ENCODE measurements at regions not wholly inside any gene's neighbourhood (a gene's known extent, or its start where the extent isn't known, plus 50 kb on each side); places are given as distances from the start of the nearest gene placed in this dataset.

DNA sequence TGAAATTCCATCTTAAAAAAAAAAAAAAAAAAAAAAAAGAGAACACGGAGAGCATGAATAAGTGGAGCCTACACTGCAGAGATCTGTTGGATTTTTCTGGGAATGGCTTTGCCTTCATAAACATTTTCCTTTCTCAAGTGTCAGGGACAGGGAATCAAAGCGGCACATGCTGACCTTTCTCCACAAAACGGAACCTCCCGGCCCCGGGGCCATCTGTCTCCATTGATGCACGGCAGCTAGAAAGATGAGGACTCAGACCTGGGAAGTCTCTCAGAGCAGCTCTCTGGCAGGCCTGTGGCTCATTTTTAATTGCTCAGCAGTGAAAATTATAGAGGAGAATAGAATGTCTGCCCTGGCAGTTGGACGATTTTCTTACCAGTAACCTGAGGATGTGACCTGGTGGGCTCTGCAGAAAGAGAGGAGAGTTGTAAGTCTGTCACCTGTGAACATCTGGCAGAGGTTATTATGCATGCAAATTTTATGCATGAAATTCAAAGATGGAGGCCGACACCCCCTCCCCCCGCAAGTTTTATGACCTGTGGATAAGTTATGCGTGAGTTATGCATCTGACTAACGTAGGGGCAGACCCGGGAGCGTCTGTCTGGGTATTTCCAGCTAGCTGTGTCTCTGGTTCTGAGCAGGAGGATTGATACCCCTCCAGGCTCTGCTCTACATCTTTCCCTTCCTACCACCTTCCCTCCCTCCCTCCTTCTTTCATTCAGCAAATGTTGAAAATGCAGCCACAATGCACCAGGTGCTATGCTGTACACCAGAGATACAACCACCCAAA, 352.5 kb downstream of the CDH26 start:
- Histone ChIP-seq H3K4me3 (ENCODE audit: insufficient read depth, low read depth, low read length) (no peak overlapping the region), H3K27me3 (ENCODE audit: control insufficient read depth, insufficient read depth, low read length) (no peaks in the 10 kb centered on the region), H3K36me3 (replicated peaks; ENCODE audit: control insufficient read depth, insufficient read depth, low read length) (no peaks in the 10 kb centered on the region)
- DNase-seq = no peak

DNA sequence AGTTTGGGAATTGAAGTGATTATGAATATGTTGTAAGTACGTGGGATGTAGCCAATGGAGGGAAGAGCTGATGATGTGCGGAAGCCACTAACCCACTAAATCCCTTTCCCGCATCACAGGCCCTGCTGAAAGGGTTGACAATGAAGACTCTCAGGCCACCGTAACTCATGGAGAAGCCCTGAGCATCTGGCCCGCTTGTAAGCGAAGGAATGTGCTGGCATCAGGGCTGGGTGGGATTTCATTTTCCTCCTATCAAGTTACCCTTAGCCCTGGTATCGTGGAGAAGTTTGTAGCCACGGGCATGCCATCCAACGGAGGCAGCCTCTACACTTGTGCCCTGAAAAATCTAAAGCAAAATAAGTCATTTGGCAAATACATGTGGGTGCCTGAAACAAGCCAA, 355.0 kb downstream of the CDH26 start:
- DNase-seq = no peak
- no peak overlapping the region for H3K4me3 ChIP-seq (ENCODE audit: insufficient read depth, low read depth, low read length)
- H3K36me3 ChIP-seq (replicated peaks; ENCODE audit: control insufficient read depth, insufficient read depth, low read length) = no peaks in the 10 kb centered on the region

DNA sequence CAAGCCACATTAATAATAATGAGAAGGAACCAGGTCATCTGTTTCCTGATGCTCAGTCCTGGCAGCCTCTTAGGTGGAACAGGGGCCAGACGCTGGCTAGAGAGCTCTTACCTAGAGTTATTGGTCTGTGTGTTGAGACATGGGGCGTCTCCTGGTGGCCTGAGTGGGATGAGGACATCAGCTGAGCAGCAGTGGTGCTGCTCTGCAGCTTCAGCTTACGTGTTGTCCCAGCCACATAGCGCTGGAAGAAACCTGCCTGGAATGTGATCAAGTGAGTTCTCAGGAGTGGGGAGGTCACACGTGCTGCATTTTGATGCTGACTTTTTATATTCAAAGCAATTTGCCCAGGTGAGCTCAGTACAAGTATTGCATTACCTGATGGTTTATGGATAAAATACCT, 355.4 kb downstream of the CDH26 start:
- Histone ChIP-seq H3K4me3 (ENCODE audit: insufficient read depth, low read depth, low read length) (no peak overlapping the region), H3K36me3 (replicated peaks; ENCODE audit: control insufficient read depth, insufficient read depth, low read length) (no peaks in the 10 kb centered on the region), H3K27me3 (ENCODE audit: control insufficient read depth, insufficient read depth, low read length) (no peaks in the 10 kb centered on the region)
- DNase-seq = no peak

More for the DNA sequence above, 355.0 kb downstream of the CDH26 start:
- no peaks in the 10 kb centered on the region for H3K27me3 ChIP-seq (ENCODE audit: control insufficient read depth, insufficient read depth, low read length)

DNA sequence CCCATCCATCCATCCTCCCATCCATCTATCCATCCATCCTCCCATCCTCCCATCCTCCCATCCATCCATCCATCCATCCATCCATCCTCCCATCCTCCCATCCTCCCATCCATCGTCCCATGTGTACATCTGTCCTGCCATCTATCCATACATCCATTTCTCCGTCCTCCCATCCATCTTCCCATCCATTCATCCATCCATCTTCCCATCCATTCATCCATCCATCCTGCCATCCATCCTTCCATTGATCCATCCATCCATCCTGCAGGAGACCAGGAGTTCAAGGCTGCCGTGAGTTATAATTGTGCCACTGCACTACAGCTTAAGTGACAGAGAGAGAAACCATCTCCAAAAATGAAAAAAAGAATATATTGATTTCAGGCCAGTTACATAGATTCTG, 356.5 kb downstream of the CDH26 start:
- DNase-seq = no peak
- H3K36me3 ChIP-seq (replicated peaks; ENCODE audit: control insufficient read depth, insufficient read depth, low read length) = no peaks in the 10 kb centered on the region
- H3K4me3 ChIP-seq (ENCODE audit: insufficient read depth, low read depth, low read length) = no peak overlapping the region
- no peaks in the 10 kb centered on the region for H3K27me3 ChIP-seq (ENCODE audit: control insufficient read depth, insufficient read depth, low read length)

DNA sequence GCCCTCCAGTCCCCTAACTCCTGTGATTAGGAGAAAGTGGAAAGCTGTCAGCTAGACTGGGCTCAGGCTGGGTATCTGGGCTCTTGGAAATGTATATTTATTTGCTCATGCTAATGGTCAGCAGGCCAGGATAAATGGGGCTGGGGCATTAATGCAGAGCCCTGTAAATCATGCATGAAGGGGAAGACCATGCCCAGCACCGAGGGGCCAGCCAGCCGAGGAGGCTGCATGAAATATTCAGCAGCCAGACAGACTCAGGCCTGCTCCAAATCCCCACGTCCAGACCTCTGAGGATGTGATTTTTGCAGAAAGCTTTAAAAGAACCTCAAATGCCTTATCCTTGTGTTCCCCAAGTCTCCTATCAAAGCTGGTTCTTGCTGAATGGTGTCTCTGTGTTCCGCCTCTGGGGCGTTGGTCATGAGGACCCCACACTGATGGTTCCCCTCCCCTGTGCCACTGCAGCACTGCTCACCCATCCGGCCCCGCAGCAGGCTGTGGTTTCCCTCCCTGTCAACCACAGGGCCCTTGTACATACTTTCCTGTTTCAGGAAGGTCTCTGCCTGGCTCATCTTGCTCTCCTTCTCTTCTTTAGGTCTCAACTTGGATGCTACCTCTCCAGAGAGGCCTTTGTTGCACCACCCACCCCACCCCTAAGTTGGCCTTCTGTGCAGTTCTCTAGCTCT, 358.4 kb downstream of the CDH26 start:
- no peak for DNase-seq
- Histone ChIP-seq H3K27me3 (ENCODE audit: control insufficient read depth, insufficient read depth, low read length) (no peaks in the 10 kb centered on the region), H3K4me3 (ENCODE audit: insufficient read depth, low read depth, low read length) (no peak overlapping the region)

GRCh38 chr20:60317401-60317800, 359.2 kb downstream of the CDH26 start:
- no peaks in the 10 kb centered on the region for H3K27me3 ChIP-seq (ENCODE audit: control insufficient read depth, insufficient read depth, low read length)
- no peak overlapping the region for H3K4me3 ChIP-seq (ENCODE audit: insufficient read depth, low read depth, low read length)
- no peak for DNase-seq
- H3K36me3 ChIP-seq (replicated peaks; ENCODE audit: control insufficient read depth, insufficient read depth, low read length) = no peaks in the 10 kb centered on the region

More for the DNA sequence above, 358.4 kb downstream of the CDH26 start:
- H3K36me3 ChIP-seq (replicated peaks; ENCODE audit: control insufficient read depth, insufficient read depth, low read length) = no peaks in the 10 kb centered on the region

- Histone ChIP-seq H3K27me3 (ENCODE audit: control insufficient read depth, insufficient read depth, low read length) (no peaks in the 10 kb centered on the region), H3K36me3 (replicated peaks; ENCODE audit: control insufficient read depth, insufficient read depth, low read length) (no peaks in the 10 kb centered on the region), H3K4me3 (ENCODE audit: insufficient read depth, low read depth, low read length) (no peak overlapping the region)
- no peak for DNase-seq
These were observed 363.4 kb downstream of the CDH26 start for GRCh38 chr20:60321601-60322000.

DNA sequence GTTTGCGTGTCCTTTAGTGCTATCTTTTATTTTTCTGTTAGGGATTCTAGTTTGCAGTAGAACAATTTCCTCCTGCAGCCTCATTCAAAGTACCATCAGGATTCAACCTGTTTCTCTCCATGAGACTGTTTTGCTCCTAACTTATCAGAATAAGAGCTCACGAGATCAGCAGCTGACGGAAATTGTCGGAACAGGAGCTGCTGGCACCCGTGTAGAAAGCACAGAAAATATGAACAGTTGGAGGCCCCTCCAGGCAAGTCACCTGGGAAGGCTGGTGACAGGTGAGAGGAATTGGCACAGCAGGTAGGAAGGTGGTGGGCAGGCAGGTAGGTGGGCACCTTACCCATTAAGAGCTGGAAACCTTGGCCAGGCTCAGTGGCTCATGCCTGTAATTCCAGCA, 368.6 kb downstream of the CDH26 start:
- Histone ChIP-seq H3K27me3 (ENCODE audit: control insufficient read depth, insufficient read depth, low read length) (no peaks in the 10 kb centered on the region; the same call in 1 of the 2 replicates), H3K4me3 (ENCODE audit: insufficient read depth, low read depth, low read length) (no peak overlapping the region), H3K36me3 (replicated peaks; ENCODE audit: control insufficient read depth, insufficient read depth, low read length) (no peaks in the 10 kb centered on the region)
- DNase-seq = no peak

DNA sequence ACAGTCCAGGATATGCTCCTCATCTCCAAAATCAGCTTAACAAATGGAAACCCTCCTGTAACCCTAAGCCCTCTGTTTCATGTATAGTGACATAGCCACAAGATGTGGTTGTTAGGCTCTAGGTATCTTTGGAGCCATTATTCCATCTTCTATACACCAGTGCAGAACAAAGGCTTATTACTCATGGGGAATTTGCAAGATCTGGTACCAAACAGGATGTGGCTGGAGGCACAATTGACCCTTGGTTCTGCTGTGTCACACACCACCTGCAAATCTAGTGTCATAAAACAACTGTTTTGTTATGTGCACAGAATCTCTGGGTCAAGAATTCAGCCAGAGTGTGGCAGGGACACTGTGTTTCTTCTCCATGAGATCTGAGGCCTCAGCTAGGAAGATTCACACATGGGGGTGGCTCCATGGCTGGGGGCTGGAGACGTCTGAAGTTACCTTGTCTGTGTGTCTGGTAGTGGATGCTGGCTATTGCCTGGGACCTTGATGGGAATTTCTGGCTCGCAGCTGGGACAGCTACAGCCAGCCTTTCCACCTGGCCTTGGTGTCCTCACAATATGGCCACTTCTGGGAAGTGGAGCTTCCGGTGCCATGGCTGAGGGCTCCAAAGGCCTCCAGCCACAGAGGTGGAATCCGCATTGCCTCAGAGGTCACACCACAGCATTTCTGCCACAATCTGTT, 369.9 kb downstream of the CDH26 start:
- Histone ChIP-seq H3K36me3 (replicated peaks; ENCODE audit: control insufficient read depth, insufficient read depth, low read length) (no peaks in the 10 kb centered on the region), H3K4me3 (ENCODE audit: insufficient read depth, low read depth, low read length) (no peak overlapping the region), H3K27me3 (ENCODE audit: control insufficient read depth, insufficient read depth, low read length) (no peaks in the 10 kb centered on the region; the same call in 1 of the 2 replicates)
- no peak for DNase-seq

DNA sequence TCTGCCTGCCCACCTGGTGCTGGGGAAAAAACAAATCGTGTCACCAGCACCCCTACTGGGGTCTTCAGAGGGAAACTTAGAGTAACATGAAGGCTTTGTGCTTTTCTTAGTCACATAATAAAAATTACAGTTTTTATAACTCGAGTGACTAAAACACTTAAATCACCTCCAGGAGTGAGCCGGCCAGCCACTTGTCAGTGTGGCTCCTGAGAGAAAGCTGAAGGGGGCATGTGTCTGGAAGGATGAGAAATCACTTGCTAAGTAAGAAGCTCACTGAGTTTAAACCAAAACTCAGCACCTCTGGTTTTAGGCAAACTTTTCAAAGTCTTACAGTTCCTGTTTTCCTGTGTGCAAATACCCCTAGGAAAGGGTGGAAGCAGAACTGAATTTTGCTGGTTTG, 372.2 kb downstream of the CDH26 start:
- H3K4me3 ChIP-seq (ENCODE audit: insufficient read depth, low read depth, low read length) = no peak overlapping the region
- H3K36me3 ChIP-seq (replicated peaks; ENCODE audit: control insufficient read depth, insufficient read depth, low read length) = no peaks in the 10 kb centered on the region
- no peak for DNase-seq
- H3K27me3 ChIP-seq (ENCODE audit: control insufficient read depth, insufficient read depth, low read length) = no peaks in the 10 kb centered on the region; the same call in 1 of the 2 replicates

DNA sequence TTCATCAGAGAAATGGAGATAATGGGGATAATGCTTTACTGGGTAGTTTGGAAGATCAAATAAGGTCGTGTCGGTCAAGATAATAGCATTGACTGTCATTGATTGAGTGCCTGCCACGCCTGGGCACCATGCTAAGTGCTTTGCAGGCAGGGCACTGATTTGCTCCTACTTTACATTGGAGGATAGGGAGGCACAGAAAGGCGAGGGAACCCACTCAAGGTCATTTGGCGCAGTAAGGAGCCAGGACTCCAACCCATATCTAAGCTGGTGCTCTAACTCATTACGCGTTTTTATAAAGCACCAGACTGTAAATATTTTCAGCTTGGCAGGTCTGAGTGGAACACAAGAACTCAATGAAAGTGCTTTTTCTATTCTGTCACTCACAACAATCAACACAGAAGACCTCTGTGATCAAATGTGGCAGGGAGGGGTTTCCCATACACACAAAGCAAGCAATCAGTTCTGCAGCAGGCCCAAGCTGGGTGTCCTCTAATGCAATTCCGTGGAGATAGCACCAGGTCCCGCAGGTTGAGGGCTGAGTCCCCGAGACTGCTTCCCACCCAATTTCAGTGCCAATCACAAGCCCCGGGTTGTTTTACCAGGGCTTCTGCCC, 373.6 kb downstream of the CDH26 start:
- DNase-seq = no peak
- no peak overlapping the region for H3K4me3 ChIP-seq (ENCODE audit: insufficient read depth, low read depth, low read length)
- no peaks in the 10 kb centered on the region; the same call in 1 of the 2 replicates for H3K27me3 ChIP-seq (ENCODE audit: control insufficient read depth, insufficient read depth, low read length)
- no peaks in the 10 kb centered on the region for H3K36me3 ChIP-seq (replicated peaks; ENCODE audit: control insufficient read depth, insufficient read depth, low read length)

DNA sequence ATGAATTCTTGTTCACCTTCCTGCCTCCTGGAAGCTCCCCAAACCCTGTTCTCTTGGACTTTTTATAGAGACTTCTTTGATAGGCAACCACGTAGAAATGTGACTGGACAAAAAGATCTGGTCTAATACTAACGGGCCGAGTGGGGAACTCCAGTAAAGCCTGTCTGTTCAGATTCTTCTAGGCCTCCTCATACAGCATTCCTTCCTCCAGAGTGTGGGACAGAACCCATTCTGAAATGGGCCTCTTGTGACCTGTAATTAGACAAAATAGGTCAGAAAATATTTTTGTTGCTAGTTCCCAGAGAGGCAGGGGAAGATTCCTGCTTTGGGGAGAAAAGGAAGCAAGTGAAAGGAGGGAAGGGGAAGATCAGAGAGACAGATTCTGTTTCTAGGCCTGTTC, 374.3 kb downstream of the CDH26 start:
- no peaks in the 10 kb centered on the region for H3K36me3 ChIP-seq (replicated peaks; ENCODE audit: control insufficient read depth, insufficient read depth, low read length)
- DNase-seq = no peak
- no peaks in the 10 kb centered on the region; the same call in 1 of the 2 replicates for H3K27me3 ChIP-seq (ENCODE audit: control insufficient read depth, insufficient read depth, low read length)
- no peak overlapping the region for H3K4me3 ChIP-seq (ENCODE audit: insufficient read depth, low read depth, low read length)

DNA sequence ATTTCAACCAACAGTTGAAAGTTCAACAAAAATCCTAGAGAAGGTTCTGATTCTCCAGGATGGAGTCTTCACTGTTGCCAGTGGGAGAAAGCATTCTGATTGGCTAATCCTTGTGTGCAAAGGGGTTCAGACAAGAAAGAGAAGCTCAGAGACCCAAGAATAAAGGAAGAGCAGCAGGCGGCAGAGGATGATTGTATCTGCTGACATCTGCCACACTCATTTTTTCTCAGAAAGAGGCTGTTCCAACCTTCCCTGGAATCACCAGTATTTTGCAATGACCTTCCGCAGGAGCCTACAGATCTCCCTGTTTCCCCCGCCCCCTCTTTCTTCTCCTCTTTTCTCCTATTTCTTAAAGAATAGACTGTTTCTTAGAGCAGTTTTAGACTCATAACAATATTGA, 376.7 kb downstream of the CDH26 start:
- Histone ChIP-seq H3K36me3 (replicated peaks; ENCODE audit: control insufficient read depth, insufficient read depth, low read length) (no peaks in the 10 kb centered on the region), H3K27me3 (ENCODE audit: control insufficient read depth, insufficient read depth, low read length) (no peaks in the 10 kb centered on the region; the same call in 1 of the 2 replicates), H3K4me3 (ENCODE audit: insufficient read depth, low read depth, low read length) (no peak overlapping the region)
- DNase-seq = no peak

DNA sequence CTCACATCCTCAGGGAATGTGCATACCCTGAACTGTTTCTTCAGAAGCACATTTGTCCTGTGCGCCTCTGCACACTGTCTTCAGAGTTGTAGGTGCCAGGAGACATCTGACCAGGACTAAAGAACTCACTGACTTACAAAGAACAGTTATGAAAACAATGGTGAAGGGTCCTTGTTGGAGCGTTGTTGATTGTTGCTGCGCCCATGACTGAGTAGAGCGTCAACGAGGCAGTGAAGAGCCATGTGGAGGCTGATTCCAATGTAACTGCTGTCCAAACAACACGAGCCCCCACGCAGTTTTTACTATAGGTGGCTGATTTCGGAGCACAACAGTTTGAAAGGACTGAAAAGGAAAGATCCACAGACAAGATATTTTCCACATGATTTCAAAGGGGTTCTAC, 380.3 kb downstream of the CDH26 start:
- Histone ChIP-seq H3K36me3 (replicated peaks; ENCODE audit: control insufficient read depth, insufficient read depth, low read length) (no peaks in the 10 kb centered on the region), H3K27me3 (ENCODE audit: control insufficient read depth, insufficient read depth, low read length) (no peaks in the 10 kb centered on the region; the same call in 1 of the 2 replicates), H3K4me3 (ENCODE audit: insufficient read depth, low read depth, low read length) (no peak overlapping the region)
- no peak for DNase-seq

All from H7 (cell line).